Naive thymus-derived CD8-positive, alpha-beta T cell (primary cell): ENCODE measurements at regions not wholly inside any gene's neighbourhood (a gene's known extent, or its start where the extent isn't known, plus 50 kb on each side); places are given as distances from the start of the nearest gene placed in this dataset.

Source experiments
- ATAC-seq, 2 donors: fragments of 150-1000 bp; cut with Tn5 transposase in 1 of 2; sonication (Bioruptor Pico), chemical (Tn5 transposase) in 1 of 2; 1 replicate in 1 of 2; 2 replicates in 1 of 2; pipeline ENCODE4 v1.10.0; 2021; ENCODE audit warnings: mild to moderate bottlenecking in 2 of 2, moderate library complexity in 2 of 2
- POLR2A ChIA-PET: fragments of 350-600 bp; sonication (Branson Sonifier 250); formaldehyde crosslinking; loops from one replicate; lab custom pipeline; 2021; ENCODE audit warnings: antibody characterized with exemption; lab: Charles Lee
- DNase-seq, 10 donors: peaks; one replicate each; pipeline versions ENCODE4 v3.0.0 to v3.0.0-alpha.2; 2020 to 2022
- H3K27ac Mint-ChIP-seq, 10 donors: one replicate each; pipeline ENCODE4 v1.8.0; 2020 to 2022; ENCODE audit warnings: mild to moderate bottlenecking in 10 of 10, mixed read lengths in 10 of 10, moderate library complexity in 4 of 10, inconsistent platforms in 1 of 10
- H3K27me3 Mint-ChIP-seq, 5 donors: one replicate each; pipeline ENCODE4 v1.8.0; 2021 to 2022; ENCODE audit warnings: mixed read lengths in 5 of 5
- H3K36me3 Mint-ChIP-seq, 3 donors: one replicate each; pipeline ENCODE4 v1.8.0; 2020 to 2022; ENCODE audit warnings: mixed read lengths in 3 of 3, mild to moderate bottlenecking in 2 of 3, inconsistent platforms in 1 of 3
- H3K4me1 Mint-ChIP-seq, 4 donors: one replicate each; pipeline ENCODE4 v1.8.0; 2021 to 2022; ENCODE audit warnings: mixed read lengths in 4 of 4
- H3K4me3 Mint-ChIP-seq, 10 donors: one replicate each; pipeline ENCODE4 v1.8.0; 2020 to 2022; ENCODE audit warnings: mild to moderate bottlenecking in 10 of 10, mixed read lengths in 10 of 10, moderate library complexity in 6 of 10, inconsistent platforms in 1 of 10
- H3K9me3 Mint-ChIP-seq, 9 donors: one replicate each; pipeline ENCODE4 v1.8.0; 2020 to 2022; ENCODE audit warnings: mixed read lengths in 9 of 9, mild to moderate bottlenecking in 3 of 9, inconsistent platforms in 1 of 9, moderate library complexity in 1 of 9

GRCh38 chr18:71727909-71728308 is 816.2 kb downstream of the CBLN2 start:
- peaks cover 0 to 3% (median 0%) of the 10 kb centered on the region in 5 donors for H3K27me3 Mint-ChIP-seq
- no peak for ATAC-seq
- H3K27ac Mint-ChIP-seq = no peak overlapping the region
- peaks cover 0 to 1% (median 0%) of the 10 kb centered on the region in 9 donors for H3K9me3 Mint-ChIP-seq
- DNase-seq = no peak
- POLR2A ChIA-PET = no interaction called here
- H3K36me3 Mint-ChIP-seq = no peaks in the 10 kb centered on the region
- peaks cover 0 to 4% (median 0%) of the 10 kb centered on the region in 4 donors for H3K4me1 Mint-ChIP-seq
- H3K4me3 Mint-ChIP-seq = no peak overlapping the region

- Mint-ChIP-seq H3K27me3 (peaks cover 0 to 3% (median 0%) of the 10 kb centered on the region in 5 donors), H3K4me3 (no peak overlapping the region), H3K9me3 (peaks cover 0 to 3% (median 0%) of the 10 kb centered on the region in 9 donors), H3K27ac (no peak overlapping the region), H3K4me1 (peaks cover 0 to 4% (median 0%) of the 10 kb centered on the region in 4 donors), H3K36me3 (no peaks in the 10 kb centered on the region)
- DNase-seq = no peak
- no peak for ATAC-seq
- POLR2A ChIA-PET = no interaction called here
Observed at GRCh38 chr18:71725256-71725655, 818.9 kb downstream of the CBLN2 start.

- no peak overlapping the region for H3K27ac Mint-ChIP-seq
- no peaks in the 10 kb centered on the region for H3K4me1 Mint-ChIP-seq
- H3K9me3 Mint-ChIP-seq = peaks cover 0 to 5% (median 0%) of the 10 kb centered on the region in 9 donors
- POLR2A ChIA-PET = no interaction called here
- no peaks in the 10 kb centered on the region for H3K27me3 Mint-ChIP-seq
- no peak overlapping the region for H3K4me3 Mint-ChIP-seq
- DNase-seq = no peak
- no peaks in the 10 kb centered on the region for H3K36me3 Mint-ChIP-seq
- no peak for ATAC-seq
Observed at GRCh38 chr18:71707985-71708500, 836.1 kb downstream of the CBLN2 start.

GRCh38 chr18:71707400-71707799 is 836.7 kb downstream of the CBLN2 start:
- H3K4me1 Mint-ChIP-seq = no peaks in the 10 kb centered on the region
- no peak for ATAC-seq
- no peaks in the 10 kb centered on the region for H3K36me3 Mint-ChIP-seq
- no peak overlapping the region for H3K27ac Mint-ChIP-seq
- H3K9me3 Mint-ChIP-seq = peaks cover 0 to 5% (median 0%) of the 10 kb centered on the region in 9 donors
- no peak for DNase-seq
- H3K4me3 Mint-ChIP-seq = no peak overlapping the region
- no peaks in the 10 kb centered on the region for H3K27me3 Mint-ChIP-seq
- POLR2A ChIA-PET = no interaction called here

- POLR2A ChIA-PET = no interaction called here
- no peak for ATAC-seq
Observed at GRCh38 chr18:71689416-71690160, 854.6 kb downstream of the CBLN2 start.

GRCh38 chr18:71682591-71682990 is 861.6 kb downstream of the CBLN2 start:
- H3K27ac Mint-ChIP-seq = no peak overlapping the region
- H3K27me3 Mint-ChIP-seq = peaks cover 0 to 8% (median 4%) of the 10 kb centered on the region in 5 donors
- no peak overlapping the region for H3K4me3 Mint-ChIP-seq
- DNase-seq (no peak), ATAC-seq (no peak)
- H3K9me3 Mint-ChIP-seq = peaks cover 5 to 18% (median 11%) of the 10 kb centered on the region in 9 donors
- no peaks in the 10 kb centered on the region for H3K4me1 Mint-ChIP-seq
- POLR2A ChIA-PET = no interaction called here
- H3K36me3 Mint-ChIP-seq = peaks cover 0 to 9% (median 0%) of the 10 kb centered on the region in 3 donors

More at GRCh38 chr18:71689416-71690160, 854.6 kb downstream of the CBLN2 start:
- Mint-ChIP-seq H3K27me3 (peaks cover 0 to 6% (median 0%) of the 10 kb centered on the region in 5 donors), H3K4me1 (no peaks in the 10 kb centered on the region), H3K4me3 (no peak overlapping the region), H3K27ac (no peak overlapping the region), H3K36me3 (no peaks in the 10 kb centered on the region), H3K9me3 (peaks cover 0 to 5% (median 0%) of the 10 kb centered on the region in 9 donors)
- DNase-seq = no peak

- H3K27me3 Mint-ChIP-seq = peaks cover 1 to 8% (median 4%) of the 10 kb centered on the region in 5 donors
- peaks cover 0 to 11% (median 2%) of the 10 kb centered on the region in 9 donors for H3K9me3 Mint-ChIP-seq
- H3K4me1 Mint-ChIP-seq = no peaks in the 10 kb centered on the region
- POLR2A ChIA-PET = no interaction called here
- H3K4me3 Mint-ChIP-seq = no peak overlapping the region
- ATAC-seq (no peak), DNase-seq (no peak)
- H3K36me3 Mint-ChIP-seq = peaks cover 0 to 3% (median 0%) of the 10 kb centered on the region in 3 donors
- H3K27ac Mint-ChIP-seq = no peak overlapping the region
Observed at GRCh38 chr18:71678144-71678543, 866.0 kb downstream of the CBLN2 start.

- POLR2A ChIA-PET = no interaction called here
- Mint-ChIP-seq H3K27me3 (peaks cover 0 to 1% (median under 1%) of the 10 kb centered on the region in 5 donors), H3K4me1 (no peaks in the 10 kb centered on the region), H3K9me3 (peaks cover 0 to 4% (median 0%) of the 10 kb centered on the region in 9 donors), H3K4me3 (no peak overlapping the region), H3K36me3 (no peaks in the 10 kb centered on the region), H3K27ac (peak overlapping the region in 1 of 10 donors; percentile 60)
- ATAC-seq (no peak), DNase-seq (no peak)
Observed at GRCh38 chr18:71673954-71674353, 870.2 kb downstream of the CBLN2 start.

GRCh38 chr18:71673498-71673897 is 870.6 kb downstream of the CBLN2 start:
- POLR2A ChIA-PET = no interaction called here
- no peaks in the 10 kb centered on the region for H3K4me1 Mint-ChIP-seq
- no peaks in the 10 kb centered on the region for H3K36me3 Mint-ChIP-seq
- ATAC-seq (no peak), DNase-seq (no peak)
- peaks cover 0 to 4% (median 0%) of the 10 kb centered on the region in 9 donors for H3K9me3 Mint-ChIP-seq
- H3K27ac Mint-ChIP-seq = no peak overlapping the region
- H3K4me3 Mint-ChIP-seq = no peak overlapping the region
- peaks cover 0 to 1% (median 0%) of the 10 kb centered on the region in 5 donors for H3K27me3 Mint-ChIP-seq

GRCh38 chr18:71666481-71666880 is 877.7 kb downstream of the CBLN2 start:
- H3K4me1 Mint-ChIP-seq = no peaks in the 10 kb centered on the region
- peaks cover 0 to 7% (median 0%) of the 10 kb centered on the region in 9 donors for H3K9me3 Mint-ChIP-seq
- no peak overlapping the region for H3K4me3 Mint-ChIP-seq
- H3K27ac Mint-ChIP-seq = no peak overlapping the region
- H3K27me3 Mint-ChIP-seq = peaks cover 0 to 2% (median 0%) of the 10 kb centered on the region in 5 donors
- POLR2A ChIA-PET = no interaction called here
- H3K36me3 Mint-ChIP-seq = no peaks in the 10 kb centered on the region
- ATAC-seq (no peak), DNase-seq (no peak)

GRCh38 chr18:71665131-71665530 is 879.0 kb downstream of the CBLN2 start:
- Mint-ChIP-seq H3K9me3 (peaks cover 0 to 9% (median 0%) of the 10 kb centered on the region in 9 donors), H3K4me3 (no peak overlapping the region), H3K4me1 (no peaks in the 10 kb centered on the region), H3K27ac (no peak overlapping the region), H3K36me3 (no peaks in the 10 kb centered on the region), H3K27me3 (peaks cover 0 to 2% (median 0%) of the 10 kb centered on the region in 5 donors)
- POLR2A ChIA-PET = no interaction called here
- ATAC-seq (no peak), DNase-seq (no peak)

- ATAC-seq (no peak), DNase-seq (no peak)
- Mint-ChIP-seq H3K9me3 (peaks cover 0 to 5% (median 0%) of the 10 kb centered on the region in 9 donors), H3K4me3 (no peak overlapping the region), H3K27ac (no peak overlapping the region), H3K27me3 (no peaks in the 10 kb centered on the region), H3K4me1 (peaks cover 0 to 1% (median 0%) of the 10 kb centered on the region in 4 donors), H3K36me3 (no peaks in the 10 kb centered on the region)
- POLR2A ChIA-PET = no interaction called here
Observed at GRCh38 chr18:71643822-71644221, 900.3 kb downstream of the CBLN2 start.

GRCh38 chr18:71630696-71631095 is 913.4 kb downstream of the CBLN2 start:
- Mint-ChIP-seq H3K27me3 (peaks cover 0 to 2% (median 0%) of the 10 kb centered on the region in 5 donors), H3K4me3 (no peak overlapping the region), H3K9me3 (peaks cover 0 to 3% (median 0%) of the 10 kb centered on the region in 9 donors), H3K4me1 (no peaks in the 10 kb centered on the region), H3K27ac (no peak overlapping the region), H3K36me3 (no peaks in the 10 kb centered on the region)
- no peak for ATAC-seq
- no peak for DNase-seq
- POLR2A ChIA-PET = no interaction called here
